ENCODE measurements at regions not wholly inside any gene's neighbourhood (a gene's known extent, or its start where the extent isn't known, plus 50 kb on each side); places are given as distances from the start of the nearest gene placed in this dataset.

- ChIA-PET CTCF (no interaction called here), POLR2A (no interaction called here)
- intact Hi-C loops (cut with micrococcal nuclease) = no loop called here
Measured at GRCh38 chr9:29844251-29844650, 2271.0 kb upstream of the C9orf72 start.

GRCh38 chr9:29850664-29851063, 2277.4 kb upstream of the C9orf72 start:
- intact Hi-C loops (cut with micrococcal nuclease) = no loop called here
- H3K27ac ChIP-seq (ENCODE audit: insufficient read depth, low read depth, low read length) = no peak overlapping the region
- FAIRE-seq = no peak
- BruUV-seq (replicated peaks) = no TSS peak
- no peak overlapping the region for H3K4me2 ChIP-seq (ENCODE audit: insufficient read depth, low read length)
- ChIA-PET POLR2A (no interaction called here), CTCF (no interaction called here)
- H3K4me1 ChIP-seq (ENCODE audit: control insufficient read depth, extremely low read depth, insufficient read depth, low read length) = no peaks in the 10 kb centered on the region
- DNase-seq (ENCODE audit: low read depth, low spot score) = no peak
- no peaks in the 10 kb centered on the region for H3K36me3 ChIP-seq (ENCODE audit: control insufficient read depth in 2 of 2, extremely low read depth in 1 of 2, insufficient read depth in 2 of 2, low read length in 2 of 2)
- H3K9me3 ChIP-seq (replicated peaks; ENCODE audit: control insufficient read depth, insufficient read depth, low read length) = no peaks in the 10 kb centered on the region
- H3K9ac ChIP-seq (replicated peaks; ENCODE audit: extremely low read depth, insufficient read depth, low read length) = no peak overlapping the region
- no peak overlapping the region for H3K4me3 ChIP-seq (replicated peaks in 1 of 3; ENCODE audit: insufficient read depth in 1 of 3, low read depth in 1 of 3, low read length in 3 of 3)
- H3K27me3 ChIP-seq (ENCODE audit: control insufficient read depth in 2 of 2, insufficient read depth in 2 of 2, low read length in 2 of 2) = no peaks in the 10 kb centered on the region
- no peaks in the 10 kb centered on the region for H3K79me2 ChIP-seq (ENCODE audit: control insufficient read depth, insufficient read depth, low read length)
- H2AFZ ChIP-seq (ENCODE audit: low read depth, low read length) = no peak overlapping the region
- H3K9me1 ChIP-seq (replicated peaks; ENCODE audit: control insufficient read depth, extremely low read depth, insufficient read depth, low read length) = no peaks in the 10 kb centered on the region
- dilution Hi-C loops (cut with MboI; ENCODE audit: extremely low pct_ligation_motif_present, low sequenced_read_pairs) = no loop called here
- TF ChIP-seq MYC (IDR thresholded peaks at IDR 0.05; ENCODE audit: low read depth, low read length) = no peak
- TF ChIP-seq CTCF (IDR thresholded peaks at IDR 0.05; ENCODE audit: extremely low read depth in 1 of 2, insufficient read depth in 1 of 2, low read depth in 1 of 2, low read length in 2 of 2) = no peak
- TF ChIP-seq FOS (IDR thresholded peaks at IDR 0.05; ENCODE audit: borderline replicate concordance, insufficient read depth, low read length) = no peak
- H4K20me1 ChIP-seq (replicated peaks; ENCODE audit: control insufficient read depth, extremely low read depth, insufficient read depth, low read length) = no peaks in the 10 kb centered on the region

More at GRCh38 chr9:29844251-29844650, 2271.0 kb upstream of the C9orf72 start:
- DNase-seq (ENCODE audit: low read depth, low spot score) (no peak), FAIRE-seq (no peak)
- Histone ChIP-seq H3K27me3 (ENCODE audit: control insufficient read depth in 2 of 2, insufficient read depth in 2 of 2, low read length in 2 of 2) (no peaks in the 10 kb centered on the region), H3K9me3 (replicated peaks; ENCODE audit: control insufficient read depth, insufficient read depth, low read length) (no peaks in the 10 kb centered on the region), H3K27ac (ENCODE audit: insufficient read depth, low read depth, low read length) (no peak overlapping the region), H4K20me1 (replicated peaks; ENCODE audit: control insufficient read depth, extremely low read depth, insufficient read depth, low read length) (no peaks in the 10 kb centered on the region), H2AFZ (ENCODE audit: low read depth, low read length) (no peak overlapping the region), H3K36me3 (ENCODE audit: control insufficient read depth in 2 of 2, extremely low read depth in 1 of 2, insufficient read depth in 2 of 2, low read length in 2 of 2) (no peaks in the 10 kb centered on the region), H3K9ac (replicated peaks; ENCODE audit: extremely low read depth, insufficient read depth, low read length) (no peak overlapping the region), H3K4me2 (ENCODE audit: insufficient read depth, low read length) (no peak overlapping the region), H3K4me1 (ENCODE audit: control insufficient read depth, extremely low read depth, insufficient read depth, low read length) (no peaks in the 10 kb centered on the region), H3K9me1 (replicated peaks; ENCODE audit: control insufficient read depth, extremely low read depth, insufficient read depth, low read length) (no peaks in the 10 kb centered on the region), H3K79me2 (ENCODE audit: control insufficient read depth, insufficient read depth, low read length) (no peaks in the 10 kb centered on the region), H3K4me3 (replicated peaks in 1 of 3; ENCODE audit: insufficient read depth in 1 of 3, low read depth in 1 of 3, low read length in 3 of 3) (no peak overlapping the region)
- TF ChIP-seq FOS (IDR thresholded peaks at IDR 0.05; ENCODE audit: borderline replicate concordance, insufficient read depth, low read length) (no peak), EZH2 (IDR thresholded peaks at IDR 0.05; ENCODE audit: borderline replicate concordance, low read depth, low read length, severe bottlenecking) (no peak), POLR2AphosphoS5 (IDR thresholded peaks at IDR 0.05; ENCODE audit: insufficient read depth, low read depth, low read length) (no peak), CTCF (IDR thresholded peaks at IDR 0.05; ENCODE audit: extremely low read depth in 1 of 2, insufficient read depth in 1 of 2, low read depth in 1 of 2, low read length in 2 of 2) (no peak), JUN (IDR thresholded peaks at IDR 0.05; ENCODE audit: borderline replicate concordance, insufficient read depth, insufficient read length, low read depth) (no peak)
- BruUV-seq (replicated peaks) = no TSS peak
- dilution Hi-C loops (cut with MboI; ENCODE audit: extremely low pct_ligation_motif_present, low sequenced_read_pairs) = no loop called here
